Epithelial cell of proximal tubule (primary cell): ENCODE measurements at regions not wholly inside any gene's neighbourhood (a gene's known extent, or its start where the extent isn't known, plus 50 kb on each side); places are given as distances from the start of the nearest gene placed in this dataset.

Experiments used
- DNase-seq: peaks from one replicate; pipeline ENCODE4 v3.0.0-alpha.2; 2011; ENCODE audit warnings: low read depth
- H3K4me3 ChIP-seq: 2 replicates; pipeline ENCODE4 v1.5.1; 2011; ENCODE audit warnings: low read depth, mild to moderate bottlenecking, low read length
- TF ChIP-seq, protein P1 (sequence below): conservative IDR thresholded peaks from 2 replicates; pipeline ENCODE4 v1.5.1; 2012; ENCODE audit warnings: low read depth, mild to moderate bottlenecking, low read length

GRCh38 chr5:152456815-152457443 lies 51.9 kb upstream of the NMUR2 start:
- H3K4me3 ChIP-seq = no peak overlapping the region
- DNase-seq = no peak
- TF ChIP-seq, protein P1, sequence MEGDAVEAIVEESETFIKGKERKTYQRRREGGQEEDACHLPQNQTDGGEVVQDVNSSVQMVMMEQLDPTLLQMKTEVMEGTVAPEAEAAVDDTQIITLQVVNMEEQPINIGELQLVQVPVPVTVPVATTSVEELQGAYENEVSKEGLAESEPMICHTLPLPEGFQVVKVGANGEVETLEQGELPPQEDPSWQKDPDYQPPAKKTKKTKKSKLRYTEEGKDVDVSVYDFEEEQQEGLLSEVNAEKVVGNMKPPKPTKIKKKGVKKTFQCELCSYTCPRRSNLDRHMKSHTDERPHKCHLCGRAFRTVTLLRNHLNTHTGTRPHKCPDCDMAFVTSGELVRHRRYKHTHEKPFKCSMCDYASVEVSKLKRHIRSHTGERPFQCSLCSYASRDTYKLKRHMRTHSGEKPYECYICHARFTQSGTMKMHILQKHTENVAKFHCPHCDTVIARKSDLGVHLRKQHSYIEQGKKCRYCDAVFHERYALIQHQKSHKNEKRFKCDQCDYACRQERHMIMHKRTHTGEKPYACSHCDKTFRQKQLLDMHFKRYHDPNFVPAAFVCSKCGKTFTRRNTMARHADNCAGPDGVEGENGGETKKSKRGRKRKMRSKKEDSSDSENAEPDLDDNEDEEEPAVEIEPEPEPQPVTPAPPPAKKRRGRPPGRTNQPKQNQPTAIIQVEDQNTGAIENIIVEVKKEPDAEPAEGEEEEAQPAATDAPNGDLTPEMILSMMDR = no peak

DNA sequence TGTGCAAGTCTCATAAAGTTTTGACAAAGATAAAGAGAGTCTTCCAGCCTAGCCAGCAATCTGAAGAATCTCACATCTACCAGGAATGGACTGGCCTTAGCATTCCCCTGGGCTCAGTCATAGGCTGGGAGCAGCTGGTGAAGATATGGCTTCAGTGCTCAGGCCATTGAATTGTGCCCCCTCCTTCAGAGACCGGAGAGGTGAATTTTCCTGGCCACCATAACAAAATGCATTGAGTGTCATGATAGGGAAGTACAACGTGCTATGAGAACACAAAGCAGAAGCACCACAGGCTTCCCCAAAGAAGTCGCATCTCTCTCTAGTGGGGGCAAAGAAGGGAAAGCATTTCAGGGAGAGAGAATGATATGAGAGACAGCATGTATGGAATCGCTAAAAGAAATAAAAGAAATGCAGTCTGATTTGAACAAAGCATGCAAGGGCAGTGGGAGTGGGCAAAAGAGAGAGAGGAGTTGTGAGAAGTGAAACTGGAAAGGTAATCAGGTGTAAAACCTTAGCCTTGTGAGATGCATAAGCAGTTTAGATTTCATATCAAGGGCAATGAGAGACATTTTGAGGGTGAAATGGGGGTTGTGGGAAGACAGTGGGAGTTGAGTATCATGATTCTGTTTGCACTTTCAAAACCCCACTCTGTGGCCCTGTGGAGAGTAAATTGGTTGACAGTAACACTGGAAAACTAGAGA lies 57.1 kb upstream of the NMUR2 start:
- DNase-seq = no peak
- TF ChIP-seq, protein P1 = no peak
- no peak overlapping the region for H3K4me3 ChIP-seq

GRCh38 chr5:152464048-152464447 lies 59.0 kb upstream of the NMUR2 start:
- no peak for DNase-seq
- TF ChIP-seq, protein P1 = no peak
- H3K4me3 ChIP-seq = no peak overlapping the region

GRCh38 chr5:152465140-152465539 lies 60.1 kb upstream of the NMUR2 start:
- DNase-seq = no peak
- TF ChIP-seq, protein P1 = no peak

DNA sequence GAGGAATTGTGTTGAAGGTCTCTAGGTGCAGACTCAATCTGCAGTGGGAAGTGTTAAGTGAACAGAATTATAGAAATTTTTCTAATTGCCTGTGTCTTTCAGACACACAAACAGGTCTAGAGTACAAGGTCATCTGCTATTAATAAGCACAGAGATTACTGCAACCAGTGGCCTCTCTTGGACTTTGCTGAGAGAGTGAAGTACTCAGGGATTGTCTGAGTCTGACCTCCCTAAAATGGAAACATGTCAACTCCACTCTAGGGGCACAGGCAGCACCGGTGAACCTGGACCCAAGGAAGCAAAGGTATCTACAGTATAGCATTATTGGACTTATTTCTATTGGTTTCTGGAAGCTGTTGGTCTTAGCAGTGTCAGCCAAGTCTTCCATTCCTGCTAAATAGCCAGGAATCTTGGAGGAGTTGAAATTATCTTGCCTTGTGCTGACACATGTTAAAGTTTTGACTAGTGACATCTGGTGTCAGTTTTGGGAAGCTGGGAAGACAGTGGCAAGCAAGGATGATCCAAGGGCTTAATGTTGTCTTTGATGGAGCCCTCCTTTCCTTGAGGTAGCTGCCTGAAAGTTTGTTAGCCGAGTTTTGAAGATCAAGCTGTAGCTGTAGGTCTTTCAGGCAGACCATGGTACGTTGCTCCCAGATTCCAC lies 61.1 kb upstream of the NMUR2 start:
- TF ChIP-seq, protein P1 = no peak
- no peak for DNase-seq
- H3K4me3 ChIP-seq = no peak overlapping the region

More at GRCh38 chr5:152465140-152465539, 60.1 kb upstream of the NMUR2 start:
- H3K4me3 ChIP-seq = no peak overlapping the region

- H3K4me3 ChIP-seq = no peak overlapping the region
- TF ChIP-seq, protein P1 = no peak
- DNase-seq = no peak
Measured at GRCh38 chr5:152470167-152470566, 65.1 kb upstream of the NMUR2 start.
